ENCODE measurements at regions not wholly inside any gene's neighbourhood (a gene's known extent, or its start where the extent isn't known, plus 50 kb on each side); places are given as distances from the start of the nearest gene placed in this dataset.

DNA sequence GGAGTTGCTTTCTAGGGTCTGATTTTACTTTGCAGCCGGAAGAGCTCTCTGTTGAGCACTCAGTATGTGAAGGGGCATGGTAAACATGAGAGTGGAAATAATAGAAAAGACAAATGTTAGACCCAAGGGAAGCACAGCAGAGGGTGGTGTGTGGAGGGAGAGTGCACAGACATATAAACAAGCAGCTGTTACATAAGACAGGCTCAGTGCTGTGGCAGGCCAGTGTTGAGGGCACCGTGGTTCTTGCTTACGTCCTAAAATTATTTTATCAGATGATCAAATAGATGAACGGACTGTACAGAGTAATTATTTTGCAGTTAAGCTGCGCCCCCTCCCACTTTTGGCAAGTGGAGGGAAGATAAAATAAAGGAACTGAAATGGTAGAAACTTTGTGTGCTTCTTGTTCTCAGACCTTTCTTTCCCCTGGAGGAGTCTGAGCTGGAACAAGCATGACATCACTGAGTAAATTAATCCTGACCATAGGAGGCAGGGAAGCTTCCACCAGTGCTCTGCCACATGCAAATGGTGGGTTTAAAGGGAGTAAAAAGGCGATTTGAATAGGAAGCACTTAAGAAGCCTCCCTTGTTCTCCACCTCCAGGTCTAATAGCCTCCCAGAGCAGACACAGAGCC is 205.6 kb downstream of the IL20RB start:
- no peaks in the 10 kb centered on the region for H3K9me3 ChIP-seq (ENCODE audit: control insufficient read depth in 5 of 5, low read length in 5 of 5)
- no peaks in the 10 kb centered on the region for H3K36me3 ChIP-seq (ENCODE audit: control insufficient read depth in 5 of 5, insufficient read depth in 5 of 5, low read length in 5 of 5)
- no peaks in the 10 kb centered on the region for H3K27me3 ChIP-seq (ENCODE audit: control insufficient read depth in 5 of 5, insufficient read depth in 4 of 5, low read length in 5 of 5)
- H3K4me3 ChIP-seq (ENCODE audit: low read depth in 1 of 5, low read length in 5 of 5), result peak overlapping the region in 2 of 5 donors; percentile 32 to 34
- H3K9ac ChIP-seq (ENCODE audit: low read length in 5 of 5), result peak overlapping the region in 2 of 5 donors; percentile 2 to 9
- H3K4me1 ChIP-seq (ENCODE audit: control insufficient read depth in 5 of 5, insufficient read depth in 5 of 5, low read length in 5 of 5), result peaks cover 0 to 17% (median 8%) of the 10 kb centered on the region in 5 donors
- no peak overlapping the region for H3K27ac ChIP-seq (ENCODE audit: low read depth, low read length)

- no peaks in the 10 kb centered on the region for H3K9me3 ChIP-seq (ENCODE audit: control insufficient read depth in 5 of 5, low read length in 5 of 5)
- H3K27me3 ChIP-seq (ENCODE audit: control insufficient read depth in 5 of 5, insufficient read depth in 4 of 5, low read length in 5 of 5), result no peaks in the 10 kb centered on the region
- no peak overlapping the region for H3K27ac ChIP-seq (ENCODE audit: low read depth, low read length)
- H3K36me3 ChIP-seq (ENCODE audit: control insufficient read depth in 5 of 5, insufficient read depth in 5 of 5, low read length in 5 of 5), result no peaks in the 10 kb centered on the region
- H3K4me1 ChIP-seq (ENCODE audit: control insufficient read depth in 5 of 5, insufficient read depth in 5 of 5, low read length in 5 of 5), result peaks cover 0 to 17% (median 8%) of the 10 kb centered on the region in 5 donors
- H3K9ac ChIP-seq (ENCODE audit: low read length in 5 of 5), result no peak overlapping the region
- H3K4me3 ChIP-seq (ENCODE audit: low read depth in 1 of 5, low read length in 5 of 5), result peak overlapping the region in 1 of 5 donors; percentile 34
Observed at GRCh38 chr3:137163958-137164357, 206.2 kb downstream of the IL20RB start.

GRCh38 chr3:137165117-137165806 is 207.5 kb downstream of the IL20RB start:
- H3K4me3 ChIP-seq (ENCODE audit: low read depth in 1 of 5, low read length in 5 of 5), result no peak overlapping the region
- no peaks in the 10 kb centered on the region for H3K9me3 ChIP-seq (ENCODE audit: control insufficient read depth in 5 of 5, low read length in 5 of 5)
- peaks cover 0 to 17% (median 8%) of the 10 kb centered on the region in 5 donors for H3K4me1 ChIP-seq (ENCODE audit: control insufficient read depth in 5 of 5, insufficient read depth in 5 of 5, low read length in 5 of 5)
- H3K27me3 ChIP-seq (ENCODE audit: control insufficient read depth in 5 of 5, insufficient read depth in 4 of 5, low read length in 5 of 5), result no peaks in the 10 kb centered on the region
- H3K36me3 ChIP-seq (ENCODE audit: control insufficient read depth in 5 of 5, insufficient read depth in 5 of 5, low read length in 5 of 5), result no peaks in the 10 kb centered on the region
- H3K27ac ChIP-seq (ENCODE audit: low read depth, low read length), result no peak overlapping the region
- no peak overlapping the region for H3K9ac ChIP-seq (ENCODE audit: low read length in 5 of 5)

DNA sequence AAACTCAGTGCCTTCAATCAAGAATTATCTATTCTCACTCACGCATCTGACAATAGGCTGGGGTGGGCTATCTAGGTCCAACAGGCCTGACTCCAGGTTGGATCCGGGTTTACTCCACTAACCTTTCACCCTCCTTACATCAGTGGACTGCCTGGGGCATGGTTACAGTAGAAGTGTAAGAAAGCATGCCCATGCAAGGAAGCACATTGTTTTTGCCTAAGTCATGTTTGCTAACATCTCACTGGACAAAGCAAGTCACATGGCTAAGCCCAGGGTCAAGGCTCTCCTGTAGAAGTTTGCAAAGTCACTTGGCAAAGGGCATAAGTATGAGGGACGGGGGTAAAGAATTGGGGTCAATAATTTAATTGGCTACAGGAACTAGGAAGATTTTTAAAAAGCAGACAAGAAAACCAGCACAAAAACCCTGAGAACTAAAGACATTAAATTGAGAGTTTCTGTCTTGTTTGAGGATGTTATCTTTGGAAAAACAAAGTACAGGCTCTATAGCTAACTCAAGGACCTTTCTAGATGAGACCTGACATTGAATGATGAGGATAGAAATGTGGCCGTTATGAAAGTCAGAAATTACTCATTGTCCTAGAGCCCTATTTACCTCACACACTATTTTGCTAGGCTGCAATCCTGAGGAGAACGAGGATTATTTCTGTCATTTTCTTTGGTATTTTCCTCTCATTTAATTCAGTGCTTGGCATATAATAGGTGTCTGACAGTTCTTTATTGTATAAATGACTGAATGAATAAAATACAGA is 214.2 kb downstream of the IL20RB start:
- no peaks in the 10 kb centered on the region for H3K36me3 ChIP-seq (ENCODE audit: control insufficient read depth in 5 of 5, insufficient read depth in 5 of 5, low read length in 5 of 5)
- no peak overlapping the region for H3K9ac ChIP-seq (ENCODE audit: low read length in 5 of 5)
- H3K4me3 ChIP-seq (ENCODE audit: low read depth in 1 of 5, low read length in 5 of 5), result no peak overlapping the region
- H3K9me3 ChIP-seq (ENCODE audit: control insufficient read depth in 5 of 5, low read length in 5 of 5), result no peaks in the 10 kb centered on the region
- H3K27me3 ChIP-seq (ENCODE audit: control insufficient read depth in 5 of 5, insufficient read depth in 4 of 5, low read length in 5 of 5), result no peaks in the 10 kb centered on the region
- H3K4me1 ChIP-seq (ENCODE audit: control insufficient read depth in 5 of 5, insufficient read depth in 5 of 5, low read length in 5 of 5), result no peaks in the 10 kb centered on the region
- H3K27ac ChIP-seq (ENCODE audit: low read depth, low read length), result no peak overlapping the region

DNA sequence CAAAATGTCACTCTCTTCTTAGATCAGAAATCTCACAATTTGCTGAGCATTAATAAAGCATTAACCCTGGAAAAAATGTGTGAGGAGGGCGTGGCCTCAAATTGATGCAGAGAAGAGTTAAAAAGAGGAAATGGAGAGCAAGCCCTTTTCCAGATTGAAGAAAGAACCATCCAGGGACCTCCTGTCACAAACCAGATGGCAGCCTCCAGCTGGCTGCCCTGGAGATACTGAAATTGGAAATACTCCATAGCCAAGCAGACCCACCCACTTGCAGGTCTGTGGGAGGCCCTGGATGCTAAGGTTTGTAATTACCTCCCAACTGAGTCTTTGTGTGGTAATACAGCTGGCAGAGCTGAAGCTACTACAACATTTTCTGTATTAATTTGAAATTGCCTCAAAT is 214.9 kb downstream of the IL20RB start:
- Histone ChIP-seq H3K4me1 (ENCODE audit: control insufficient read depth in 5 of 5, insufficient read depth in 5 of 5, low read length in 5 of 5) (no peaks in the 10 kb centered on the region), H3K36me3 (ENCODE audit: control insufficient read depth in 5 of 5, insufficient read depth in 5 of 5, low read length in 5 of 5) (no peaks in the 10 kb centered on the region), H3K9me3 (ENCODE audit: control insufficient read depth in 5 of 5, low read length in 5 of 5) (no peaks in the 10 kb centered on the region), H3K4me3 (ENCODE audit: low read depth in 1 of 5, low read length in 5 of 5) (no peak overlapping the region), H3K27me3 (ENCODE audit: control insufficient read depth in 5 of 5, insufficient read depth in 4 of 5, low read length in 5 of 5) (no peaks in the 10 kb centered on the region), H3K9ac (ENCODE audit: low read length in 5 of 5) (no peak overlapping the region), H3K27ac (ENCODE audit: low read depth, low read length) (no peak overlapping the region)

DNA sequence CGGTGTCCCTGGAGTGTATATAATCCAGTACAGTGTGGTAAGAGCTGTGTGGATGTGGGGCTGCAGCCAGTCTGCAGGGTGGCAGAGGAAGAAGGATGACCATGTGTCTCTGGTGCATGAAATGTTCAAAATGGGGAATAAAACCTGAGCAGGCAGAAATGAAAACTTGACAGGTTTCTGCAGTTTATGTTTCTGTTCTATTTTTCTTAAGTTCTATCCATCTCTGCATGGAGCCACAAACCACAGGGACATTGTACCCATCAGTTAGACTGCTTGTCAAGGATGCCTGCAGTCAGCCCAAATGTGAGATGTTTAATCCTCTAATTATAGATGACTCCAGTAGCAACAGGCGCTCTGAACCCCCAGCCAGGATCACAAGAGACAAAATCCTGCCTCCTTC is 216.7 kb downstream of the IL20RB start:
- Histone ChIP-seq H3K9ac (ENCODE audit: low read length in 5 of 5) (no peak overlapping the region), H3K4me3 (ENCODE audit: low read depth in 1 of 5, low read length in 5 of 5) (no peak overlapping the region), H3K27ac (ENCODE audit: low read depth, low read length) (no peak overlapping the region), H3K4me1 (ENCODE audit: control insufficient read depth in 5 of 5, insufficient read depth in 5 of 5, low read length in 5 of 5) (no peaks in the 10 kb centered on the region), H3K36me3 (ENCODE audit: control insufficient read depth in 5 of 5, insufficient read depth in 5 of 5, low read length in 5 of 5) (no peaks in the 10 kb centered on the region), H3K27me3 (ENCODE audit: control insufficient read depth in 5 of 5, insufficient read depth in 4 of 5, low read length in 5 of 5) (no peaks in the 10 kb centered on the region), H3K9me3 (ENCODE audit: control insufficient read depth in 5 of 5, low read length in 5 of 5) (no peaks in the 10 kb centered on the region)

DNA sequence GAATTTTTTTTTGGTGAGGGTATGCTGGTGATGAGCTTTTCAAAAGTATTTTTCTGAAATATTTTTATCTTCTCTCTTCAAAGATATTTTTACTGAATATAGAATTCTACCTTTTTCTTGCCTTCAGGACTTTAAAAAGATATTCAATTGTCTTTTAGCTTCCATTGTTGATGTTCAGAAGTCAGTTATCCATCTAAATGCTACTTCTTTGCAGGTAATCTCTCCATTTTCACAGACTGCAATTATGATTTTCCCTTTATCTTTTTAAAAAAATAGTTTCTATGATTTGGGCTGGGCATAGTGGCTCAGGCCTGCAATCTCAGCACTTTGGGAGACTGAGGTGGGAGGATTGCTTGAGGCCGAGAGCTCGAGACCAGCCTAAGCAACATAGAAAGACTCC is 222.4 kb downstream of the IL20RB start:
- peaks cover 0 to 11% (median 0%) of the 10 kb centered on the region in 5 donors for H3K9me3 ChIP-seq (ENCODE audit: control insufficient read depth in 5 of 5, low read length in 5 of 5)
- no peak overlapping the region for H3K4me3 ChIP-seq (ENCODE audit: low read depth in 1 of 5, low read length in 5 of 5)
- H3K27ac ChIP-seq (ENCODE audit: low read depth, low read length), result no peak overlapping the region
- no peaks in the 10 kb centered on the region for H3K4me1 ChIP-seq (ENCODE audit: control insufficient read depth in 5 of 5, insufficient read depth in 5 of 5, low read length in 5 of 5)
- no peaks in the 10 kb centered on the region for H3K36me3 ChIP-seq (ENCODE audit: control insufficient read depth in 5 of 5, insufficient read depth in 5 of 5, low read length in 5 of 5)
- H3K9ac ChIP-seq (ENCODE audit: low read length in 5 of 5), result no peak overlapping the region
- H3K27me3 ChIP-seq (ENCODE audit: control insufficient read depth in 5 of 5, insufficient read depth in 4 of 5, low read length in 5 of 5), result no peaks in the 10 kb centered on the region

DNA sequence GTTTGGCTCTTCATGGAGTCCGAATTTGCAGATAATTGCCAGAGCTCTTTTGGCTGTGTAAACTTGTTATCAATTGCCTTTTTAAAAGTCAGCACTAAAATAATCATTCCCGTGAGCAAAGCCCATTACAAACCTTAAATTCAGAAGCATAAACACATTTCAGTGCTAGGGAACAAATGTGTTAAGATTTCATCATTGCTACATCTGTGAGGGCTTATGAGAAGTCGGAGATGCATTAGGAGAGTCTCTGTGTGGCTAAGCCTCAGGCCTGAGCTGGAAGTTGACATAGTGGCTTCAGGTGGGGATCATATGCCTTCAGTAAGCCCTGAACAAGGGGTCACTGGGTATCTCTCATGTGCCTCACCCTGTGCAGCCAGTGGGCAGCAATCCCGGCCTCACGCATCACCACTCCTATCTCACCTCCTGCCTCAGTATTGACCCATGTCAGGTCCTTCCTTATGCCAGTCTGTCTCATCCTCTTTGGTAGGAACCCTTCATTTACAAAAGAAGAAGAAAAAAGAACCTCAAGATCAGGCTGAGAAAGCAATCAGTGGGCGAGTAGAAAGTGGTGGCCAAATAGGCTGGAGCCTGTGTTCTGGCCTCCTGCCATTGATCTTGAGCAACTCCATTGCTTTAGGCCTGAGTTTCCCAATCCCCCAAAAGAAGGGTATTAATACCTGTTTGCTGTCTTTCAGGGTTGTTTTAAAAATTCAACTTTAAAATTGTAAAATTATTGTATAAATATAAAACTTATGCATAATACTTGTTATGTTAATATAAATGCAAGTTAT is 233.5 kb downstream of the IL20RB start:
- H3K27ac ChIP-seq (ENCODE audit: low read depth, low read length), result no peak overlapping the region
- H3K4me3 ChIP-seq (ENCODE audit: low read depth in 1 of 5, low read length in 5 of 5), result no peak overlapping the region
- no peaks in the 10 kb centered on the region for H3K9me3 ChIP-seq (ENCODE audit: control insufficient read depth in 5 of 5, low read length in 5 of 5)
- H3K4me1 ChIP-seq (ENCODE audit: control insufficient read depth in 5 of 5, insufficient read depth in 5 of 5, low read length in 5 of 5), result no peaks in the 10 kb centered on the region
- H3K36me3 ChIP-seq (ENCODE audit: control insufficient read depth in 5 of 5, insufficient read depth in 5 of 5, low read length in 5 of 5), result no peaks in the 10 kb centered on the region
- no peaks in the 10 kb centered on the region for H3K27me3 ChIP-seq (ENCODE audit: control insufficient read depth in 5 of 5, insufficient read depth in 4 of 5, low read length in 5 of 5)
- H3K9ac ChIP-seq (ENCODE audit: low read length in 5 of 5), result no peak overlapping the region

DNA sequence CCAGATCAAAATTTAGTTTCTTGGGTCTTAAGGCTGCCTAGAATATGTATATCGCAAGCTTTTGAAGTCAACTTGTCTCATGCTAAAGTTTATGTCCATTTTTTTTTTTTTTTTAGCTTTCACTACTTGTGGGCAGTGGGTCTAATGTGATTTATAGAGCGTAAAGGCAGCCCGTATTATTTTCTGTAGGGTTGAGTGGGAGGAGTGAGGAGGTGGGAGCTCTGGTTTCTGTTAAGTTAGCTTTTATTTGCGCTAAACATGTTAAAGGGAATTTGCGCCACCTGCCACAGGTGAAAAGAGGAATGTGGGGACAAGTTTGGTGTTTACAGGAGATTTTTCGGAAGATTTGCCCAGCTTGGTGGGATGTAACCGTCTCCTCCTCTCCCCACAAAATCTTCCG is 234.2 kb downstream of the IL20RB start:
- H3K4me1 ChIP-seq (ENCODE audit: control insufficient read depth in 5 of 5, insufficient read depth in 5 of 5, low read length in 5 of 5), result no peaks in the 10 kb centered on the region
- no peak overlapping the region for H3K9ac ChIP-seq (ENCODE audit: low read length in 5 of 5)
- no peak overlapping the region for H3K27ac ChIP-seq (ENCODE audit: low read depth, low read length)
- no peaks in the 10 kb centered on the region for H3K27me3 ChIP-seq (ENCODE audit: control insufficient read depth in 5 of 5, insufficient read depth in 4 of 5, low read length in 5 of 5)
- no peaks in the 10 kb centered on the region for H3K36me3 ChIP-seq (ENCODE audit: control insufficient read depth in 5 of 5, insufficient read depth in 5 of 5, low read length in 5 of 5)
- no peak overlapping the region for H3K4me3 ChIP-seq (ENCODE audit: low read depth in 1 of 5, low read length in 5 of 5)
- H3K9me3 ChIP-seq (ENCODE audit: control insufficient read depth in 5 of 5, low read length in 5 of 5), result no peaks in the 10 kb centered on the region
